GM21576 (cell line): ENCODE measurements at regions not wholly inside any gene's neighbourhood (a gene's known extent, or its start where the extent isn't known, plus 50 kb on each side); places are given as distances from the start of the nearest gene placed in this dataset.
"Not testable (repeated sequence)": the region's sequence is repeated elsewhere in the genome, so short reads cannot be mapped to it uniquely, and the experiment has no call there.

Experiments used
- ATAC-seq: cut with Tn5 transposase; IDR thresholded peaks from one replicate; pipeline ENCODE4 v1.9.1; 2021; ENCODE audit warnings: mild to moderate bottlenecking, moderate library complexity; ENCODE audit not compliant: unreplicated experiment

DNA sequence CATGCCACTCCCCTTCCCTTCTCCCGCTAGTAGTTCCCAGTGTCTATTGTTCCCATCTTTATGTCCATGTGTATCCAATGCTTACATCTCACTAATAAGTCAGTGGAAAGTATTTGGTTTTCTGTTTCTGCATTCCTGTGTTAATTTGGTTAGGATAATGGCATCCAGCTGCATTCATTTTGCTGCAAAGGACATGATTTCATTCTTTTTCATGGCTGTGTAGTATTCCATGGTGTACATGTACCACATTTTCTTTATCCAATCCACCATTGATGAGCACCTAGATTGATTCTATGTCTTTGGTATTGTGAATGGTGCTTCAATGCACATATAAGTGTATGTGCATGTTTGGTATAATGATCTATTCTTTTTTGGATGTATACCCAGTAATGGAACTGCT is 502.5 kb upstream of the MAP2 start:
- ATAC-seq, result not testable (repeated sequence)

DNA sequence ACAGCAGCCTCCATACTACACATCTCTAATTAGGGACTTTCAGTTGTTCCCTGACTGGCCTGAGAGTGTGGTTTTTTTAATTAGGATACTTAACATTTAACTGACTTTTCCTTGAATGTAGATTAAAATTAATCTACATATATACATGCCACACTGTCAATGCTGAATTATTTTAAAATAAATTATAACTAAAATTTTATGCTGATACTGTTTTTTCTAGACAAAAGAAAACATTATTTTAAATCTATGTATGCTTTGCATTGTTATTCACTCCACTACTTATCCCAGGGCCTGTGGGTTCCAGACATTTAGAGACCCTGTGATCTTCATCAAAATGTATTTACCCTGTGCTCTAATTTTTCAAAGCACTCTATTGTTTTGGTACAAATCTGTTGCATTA is 496.0 kb upstream of the MAP2 start:
- no peak for ATAC-seq

DNA sequence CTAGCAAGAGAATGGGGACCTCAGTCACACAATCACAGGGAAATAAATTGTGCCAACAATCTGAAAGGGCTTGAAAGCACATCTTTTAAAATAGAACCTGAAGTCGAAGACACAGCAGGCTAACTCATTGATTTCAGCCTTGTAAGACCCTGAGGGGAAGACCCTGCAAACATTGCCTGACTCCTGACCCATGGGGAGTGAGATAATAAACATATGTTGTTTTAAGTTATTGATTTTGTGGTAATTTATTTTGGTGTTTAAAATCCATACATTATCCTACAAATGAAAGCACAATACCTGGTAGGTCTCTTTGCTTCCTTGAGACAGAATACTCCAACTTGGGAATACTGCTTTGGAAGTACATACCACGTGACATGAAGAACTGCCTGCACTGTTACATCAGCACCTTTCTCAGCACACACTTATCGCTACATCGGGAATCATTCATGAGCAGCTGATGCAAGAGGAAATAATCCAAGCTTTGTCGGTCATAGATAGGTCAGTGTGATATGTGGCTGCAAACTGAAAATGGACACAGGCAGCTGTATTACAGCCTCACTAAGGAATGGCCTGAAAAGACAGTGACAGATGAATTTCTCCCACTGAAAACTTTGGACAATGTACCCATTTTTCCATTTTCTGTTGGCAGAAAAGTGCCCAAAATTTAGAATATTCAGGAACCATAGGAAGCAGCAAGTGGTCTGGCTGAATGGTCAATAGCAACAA is 494.5 kb upstream of the MAP2 start:
- ATAC-seq, result no peak

DNA sequence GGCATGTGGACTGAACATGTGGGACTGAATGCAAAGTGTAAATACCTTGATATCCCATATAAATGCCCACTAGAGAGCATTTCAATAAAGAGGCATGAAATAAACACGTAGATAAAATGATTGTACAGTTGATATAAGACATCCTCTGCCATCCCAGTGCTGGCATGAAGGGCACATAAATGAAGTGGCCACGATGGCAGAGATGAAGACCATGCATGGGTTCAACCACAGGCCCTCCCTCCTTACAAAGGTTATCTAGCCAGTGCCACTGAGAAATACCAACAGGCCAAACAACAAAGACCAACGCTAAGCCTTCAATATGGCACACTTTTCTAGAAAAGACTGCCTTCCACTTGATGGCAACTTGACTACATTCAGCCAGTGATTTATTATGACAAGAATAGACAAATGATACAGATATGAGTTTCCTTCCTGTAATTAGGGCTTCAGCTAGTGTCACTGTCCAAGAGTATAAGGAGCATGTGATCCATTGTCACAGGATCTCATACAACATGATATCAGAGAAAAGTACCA is 493.9 kb upstream of the MAP2 start:
- no peak for ATAC-seq

DNA sequence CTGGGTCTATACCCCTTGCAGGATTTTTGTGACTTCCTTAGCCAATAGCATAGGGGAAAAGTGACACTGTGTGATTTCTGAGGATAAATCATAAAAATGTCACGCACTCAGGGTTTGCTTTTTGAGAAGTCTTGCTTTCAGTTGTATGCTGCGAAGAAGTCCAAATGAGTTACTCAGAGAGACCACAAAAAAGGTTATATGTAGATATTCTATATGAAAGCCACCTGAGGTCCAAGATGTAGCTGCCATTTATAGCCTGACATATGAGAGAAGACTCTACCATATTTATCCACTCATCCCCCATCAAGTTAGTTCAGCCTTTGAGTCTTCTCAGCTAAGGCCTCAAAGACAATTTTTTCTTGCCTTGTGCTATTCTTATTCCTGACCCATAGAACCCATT is 488.3 kb upstream of the MAP2 start:
- ATAC-seq, result no peak

DNA sequence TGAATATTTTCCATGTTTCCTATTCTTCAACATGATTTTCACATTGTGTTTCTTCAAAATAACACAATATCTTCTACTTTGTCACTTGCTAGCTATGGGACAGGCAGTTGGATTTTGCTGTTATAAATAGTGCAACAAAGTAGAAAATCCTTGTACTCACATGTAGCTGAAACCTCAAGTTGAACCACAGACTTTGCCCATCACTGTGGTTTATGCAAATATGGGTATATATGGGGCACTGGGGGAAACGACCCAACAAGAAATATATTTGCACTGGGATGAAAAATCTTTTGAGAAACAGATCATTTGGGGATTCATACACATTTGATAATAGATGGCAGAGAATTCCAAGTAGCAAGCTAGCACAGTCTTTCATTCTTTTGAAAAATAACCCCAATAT is 486.3 kb upstream of the MAP2 start:
- no peak for ATAC-seq

DNA sequence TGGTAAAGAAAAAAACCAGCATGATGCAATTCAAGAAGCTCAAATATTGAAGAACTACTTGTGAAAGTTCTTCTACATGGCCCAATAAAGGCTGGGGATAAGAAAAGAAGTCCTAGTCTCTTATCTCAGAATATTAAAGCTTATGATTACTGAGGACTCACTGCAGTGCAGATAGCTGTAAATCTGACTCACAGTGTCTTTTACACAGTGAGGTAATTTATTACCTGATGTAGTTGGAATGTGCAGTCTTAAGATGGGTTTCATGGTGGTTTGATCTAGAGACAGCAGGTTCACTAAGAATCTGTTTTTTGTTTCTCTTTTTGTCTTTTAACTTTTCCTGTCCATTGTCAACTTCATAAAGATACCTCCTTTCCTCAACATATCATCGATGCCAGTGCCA is 484.0 kb upstream of the MAP2 start:
- no peak for ATAC-seq

DNA sequence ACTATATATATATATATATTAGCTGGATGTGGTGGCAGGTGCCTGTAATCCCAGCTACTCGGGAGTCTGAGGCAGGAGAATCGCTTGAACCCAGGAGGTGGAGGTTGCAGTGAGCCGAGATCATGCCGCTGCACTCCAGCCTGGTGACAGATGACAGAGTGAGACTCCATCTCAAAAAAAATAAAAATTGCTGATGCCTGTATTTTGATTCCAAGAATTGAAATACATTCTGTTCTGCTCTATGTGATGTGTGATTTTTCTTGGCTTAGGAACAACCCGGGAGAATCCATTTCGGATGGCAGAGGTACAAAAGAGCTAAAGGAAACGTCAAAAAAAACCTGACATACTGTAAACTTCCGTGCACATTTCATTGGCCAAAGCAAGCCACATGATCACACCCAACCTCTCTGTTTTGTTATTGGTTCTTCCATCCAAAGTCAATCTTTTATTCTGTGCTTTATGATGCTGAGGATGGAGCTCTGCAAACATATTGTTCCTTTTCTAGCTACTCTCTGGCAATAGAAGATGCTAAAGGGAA is 478.1 kb upstream of the MAP2 start:
- no peak for ATAC-seq

DNA sequence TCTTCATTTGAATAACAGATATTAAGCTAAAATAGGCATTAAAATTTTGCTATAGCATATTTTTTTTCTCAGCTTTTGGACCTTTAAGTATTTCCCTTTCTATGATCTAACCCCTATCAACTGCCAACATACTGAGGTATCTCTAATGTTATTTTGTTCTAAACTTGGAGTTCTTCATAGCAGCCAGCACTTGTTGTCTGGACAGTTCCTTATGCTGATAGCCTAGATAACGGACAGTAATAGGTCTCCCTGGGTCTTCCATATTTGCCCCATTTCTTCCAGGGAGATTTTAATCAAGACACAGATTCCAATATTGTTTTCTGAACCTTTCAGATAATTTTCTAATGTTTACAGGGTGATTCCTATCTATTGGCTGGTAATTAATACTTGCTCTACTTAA is 475.8 kb upstream of the MAP2 start:
- ATAC-seq, result no peak

DNA sequence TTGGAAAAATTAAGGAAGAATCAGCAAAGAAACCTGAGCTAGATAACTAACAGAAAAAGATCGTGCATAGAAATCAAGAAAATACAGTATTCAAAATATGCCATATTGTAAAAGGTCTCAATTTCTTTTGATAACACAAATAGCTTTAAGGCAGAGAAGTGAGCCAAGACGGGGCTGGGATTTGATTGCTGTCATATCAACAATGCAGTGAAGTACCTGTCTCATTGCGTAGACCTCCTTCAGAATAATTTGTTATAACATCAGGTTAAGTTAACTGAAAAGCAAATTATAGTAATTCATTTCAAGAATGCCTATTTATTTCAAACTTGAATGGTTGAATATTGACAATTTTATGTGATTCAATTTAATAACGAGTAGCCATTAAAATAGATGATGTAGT is 453.8 kb upstream of the MAP2 start:
- no peak for ATAC-seq

DNA sequence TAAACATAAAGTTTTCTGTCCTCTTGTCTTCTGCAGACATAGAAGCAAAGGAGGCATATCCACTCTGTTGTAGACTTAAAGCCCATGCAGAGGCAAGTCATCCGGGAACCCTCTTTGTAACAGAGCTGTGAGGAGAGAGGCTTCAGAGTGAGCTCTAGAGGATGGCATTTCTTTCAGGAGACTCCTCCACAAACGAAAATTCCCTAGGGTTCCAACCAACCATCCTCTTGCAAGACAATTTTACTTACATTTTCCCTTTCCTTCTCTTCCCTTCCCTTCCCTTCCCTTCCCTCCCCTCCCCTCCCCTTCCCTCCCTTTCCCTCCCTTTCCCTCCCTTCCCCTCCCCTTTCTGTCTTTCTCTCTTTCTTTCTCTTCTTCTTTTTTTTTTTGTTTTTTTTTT is 446.3 kb upstream of the MAP2 start:
- ATAC-seq, result no peak

DNA sequence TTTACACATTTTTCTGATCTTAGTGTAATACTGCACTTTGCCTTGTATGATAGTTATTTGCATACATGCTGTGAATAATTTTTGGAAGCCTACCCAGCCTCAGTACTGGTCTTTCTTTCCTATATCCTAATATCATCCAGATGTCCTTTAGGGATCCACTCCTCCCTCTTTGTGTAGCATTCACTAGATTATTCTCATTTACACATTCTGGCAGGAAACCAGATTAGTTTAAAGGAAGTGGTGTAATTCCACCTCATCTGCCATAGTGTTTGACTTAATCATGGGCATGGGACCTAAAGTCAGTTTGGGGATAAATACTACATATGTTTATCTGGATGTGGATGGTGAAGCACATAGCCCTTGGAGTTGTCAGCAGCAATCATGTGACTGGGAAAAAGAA is 444.9 kb upstream of the MAP2 start:
- ATAC-seq, result no peak

DNA sequence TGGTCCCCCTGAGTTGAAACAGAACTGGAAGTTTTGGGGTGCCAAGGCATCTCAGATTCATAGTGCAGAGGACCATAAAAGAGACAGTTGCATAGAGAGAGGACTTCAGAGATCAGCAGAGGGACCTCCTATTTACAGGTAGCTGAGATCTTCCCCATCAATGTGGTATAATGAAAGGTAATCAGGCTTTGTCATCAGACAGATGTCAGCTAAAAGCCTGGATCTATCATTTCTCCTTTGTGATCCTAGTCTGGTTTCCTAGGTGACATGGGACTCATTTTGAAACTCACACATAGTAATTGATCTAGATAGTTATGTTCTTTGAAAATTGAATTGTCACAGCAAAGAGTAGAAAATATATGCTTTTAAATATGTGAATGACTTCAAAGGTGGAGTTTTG is 443.5 kb upstream of the MAP2 start:
- ATAC-seq, result no peak

DNA sequence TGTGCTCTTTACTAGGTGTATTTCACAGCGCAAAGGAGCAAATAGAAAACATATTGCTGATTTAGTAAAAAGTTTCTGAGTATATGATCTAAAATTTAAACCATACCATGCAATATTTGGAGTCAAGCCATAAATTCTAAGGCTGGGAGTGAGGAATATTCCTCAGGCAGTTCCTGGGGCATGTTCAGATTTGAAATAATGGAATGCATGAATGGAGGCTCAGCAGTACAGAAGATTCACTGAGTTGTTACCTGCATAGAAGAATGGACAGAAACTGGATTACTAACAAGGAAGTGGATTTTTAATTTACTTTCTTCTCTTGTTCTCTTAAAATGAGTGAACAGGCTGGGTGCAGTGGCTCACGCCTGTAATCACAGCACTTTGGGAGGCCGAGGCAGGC is 441.0 kb upstream of the MAP2 start:
- no peak for ATAC-seq

DNA sequence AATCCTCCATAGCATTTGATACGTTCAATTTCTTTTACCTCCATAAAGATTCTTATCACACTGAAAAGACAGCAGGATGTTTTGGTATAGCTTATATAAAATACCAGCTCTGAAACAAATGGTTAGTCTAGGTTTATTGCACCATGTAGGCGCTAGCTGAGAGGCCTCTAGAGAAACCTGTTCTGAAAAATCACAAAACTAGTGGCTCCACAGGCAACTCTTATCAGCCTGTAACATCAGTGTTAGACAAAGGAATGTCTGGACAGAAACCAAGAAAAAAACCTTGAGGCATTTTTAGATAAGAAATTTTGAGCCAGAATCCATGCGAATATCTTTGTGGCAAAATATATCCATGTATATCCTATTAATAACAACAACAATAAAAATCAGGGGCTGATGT is 440.4 kb upstream of the MAP2 start:
- ATAC-seq, result no peak

DNA sequence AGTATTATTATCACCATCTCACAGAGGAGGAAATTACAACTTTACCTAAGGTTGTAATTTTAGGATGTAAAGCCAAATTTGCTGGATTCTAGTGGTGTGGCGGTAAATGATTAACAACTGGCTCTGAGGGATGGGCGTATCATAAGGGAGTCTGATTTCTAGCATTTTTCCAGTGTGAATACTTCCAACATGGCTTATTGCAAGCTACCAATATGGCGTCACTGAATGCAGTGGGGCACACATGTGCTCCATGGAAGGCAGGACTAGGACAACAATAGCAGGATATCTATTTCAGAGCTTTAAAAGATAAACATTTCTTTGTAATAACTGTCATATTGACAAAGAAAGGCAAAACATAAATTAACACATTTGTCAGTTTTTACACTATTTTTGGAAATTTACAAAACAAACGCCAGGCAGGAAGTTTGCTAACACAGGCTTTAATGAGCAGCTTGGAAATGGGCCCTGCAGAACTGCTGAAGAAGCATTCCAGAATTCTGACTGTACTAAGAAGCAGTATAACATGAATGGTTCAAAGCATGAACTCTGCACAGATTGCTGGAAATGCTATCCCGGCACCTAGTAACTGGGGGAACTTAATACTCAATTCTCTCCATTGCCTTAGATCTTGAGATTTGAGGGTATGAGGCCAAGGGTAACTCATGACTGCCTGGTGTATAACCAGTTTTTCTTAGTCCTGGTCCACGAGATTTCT is 439.3 kb upstream of the MAP2 start:
- no peak for ATAC-seq

DNA sequence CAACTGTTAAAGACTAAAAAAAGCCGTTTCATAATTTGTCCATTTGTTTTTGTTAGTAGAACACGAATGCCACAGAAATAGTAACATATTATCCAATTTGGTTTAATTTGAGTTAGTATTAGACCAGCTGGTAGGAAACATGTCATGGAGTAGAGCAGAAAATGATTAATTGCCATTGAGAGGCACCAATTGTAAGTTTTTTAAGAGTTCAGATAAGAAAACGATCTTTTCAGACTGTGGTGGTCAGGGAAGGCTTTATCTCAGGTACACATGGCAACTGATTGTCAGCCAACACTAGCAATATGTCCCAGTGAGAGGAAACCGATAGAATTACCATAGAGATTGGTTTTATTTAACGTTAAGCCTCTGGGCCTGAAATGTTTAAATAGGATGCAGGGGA is 438.2 kb upstream of the MAP2 start:
- no peak for ATAC-seq

DNA sequence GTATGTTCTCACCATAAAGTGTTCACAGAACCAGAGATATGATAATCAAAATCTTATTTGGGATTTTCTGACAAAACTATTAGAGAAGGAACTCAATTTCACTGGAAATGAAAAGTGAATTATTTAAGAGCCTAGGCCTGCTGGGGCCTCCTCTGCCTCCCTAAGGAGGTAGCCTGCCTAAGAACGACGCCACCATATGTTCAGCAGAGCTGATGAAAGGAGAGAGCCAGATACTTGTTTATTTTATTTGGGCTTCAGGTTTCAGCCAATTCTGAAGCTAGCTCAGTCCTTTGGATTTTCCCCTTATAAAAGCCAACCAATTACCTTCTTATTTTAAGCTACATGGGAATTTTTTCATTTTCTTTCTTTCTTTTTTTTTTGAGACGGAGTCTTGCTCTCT is 433.1 kb upstream of the MAP2 start:
- no peak for ATAC-seq

DNA sequence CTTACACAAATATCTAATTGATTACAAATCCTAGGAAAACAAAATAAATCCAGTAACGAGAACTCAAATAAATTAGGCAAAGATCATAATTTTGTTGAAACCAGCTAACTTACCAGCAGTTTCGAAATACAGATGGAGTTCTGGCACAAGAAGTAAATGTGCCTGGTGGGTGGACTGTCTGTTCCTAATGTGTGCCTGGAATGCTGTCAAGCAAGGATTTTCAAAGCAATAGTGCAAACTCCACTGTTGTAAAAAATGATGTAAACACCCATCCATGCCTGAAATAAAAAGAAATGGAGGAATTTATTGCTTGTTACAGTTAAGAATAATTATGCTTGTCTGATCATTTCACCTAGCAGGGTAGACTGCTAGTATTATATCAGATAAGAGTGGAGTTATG is 423.9 kb upstream of the MAP2 start:
- no peak for ATAC-seq

DNA sequence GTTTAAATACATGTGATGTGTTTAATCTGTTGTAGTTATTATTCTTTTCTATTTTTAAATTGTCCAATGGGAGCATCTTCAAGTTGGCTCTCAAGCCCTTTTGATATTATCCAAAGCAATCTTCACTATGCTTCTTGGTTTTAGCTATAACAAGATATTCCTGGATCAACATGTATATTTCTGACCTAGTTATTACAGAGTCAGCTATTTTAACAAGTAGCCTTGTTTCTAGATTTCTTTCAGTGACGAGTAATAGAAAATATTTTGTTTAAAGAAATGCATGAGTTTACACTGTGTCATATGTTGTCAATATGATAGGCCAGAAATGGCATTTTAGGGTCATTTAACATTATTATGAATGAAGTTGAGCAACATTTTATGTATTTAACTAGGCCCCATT is 421.8 kb upstream of the MAP2 start:
- ATAC-seq, result no peak

DNA sequence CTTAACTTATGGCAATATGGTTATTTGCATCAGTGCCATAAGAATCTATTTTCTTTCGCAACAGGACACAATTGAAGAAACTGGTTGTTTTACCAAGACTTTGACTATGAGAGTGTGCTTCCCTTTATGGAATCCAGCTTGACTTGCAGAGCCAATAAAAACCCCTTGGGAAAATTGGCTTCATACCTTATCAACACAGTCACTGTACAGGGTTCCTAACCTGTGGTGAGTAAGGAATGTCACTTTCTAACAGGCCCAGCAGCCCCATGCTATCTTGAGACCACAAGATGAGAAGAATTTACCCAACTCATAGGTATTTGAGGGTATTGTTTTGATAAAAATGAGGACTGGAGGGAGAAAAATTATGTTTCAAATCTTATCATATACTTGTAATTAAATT is 418.5 kb upstream of the MAP2 start:
- no peak for ATAC-seq

DNA sequence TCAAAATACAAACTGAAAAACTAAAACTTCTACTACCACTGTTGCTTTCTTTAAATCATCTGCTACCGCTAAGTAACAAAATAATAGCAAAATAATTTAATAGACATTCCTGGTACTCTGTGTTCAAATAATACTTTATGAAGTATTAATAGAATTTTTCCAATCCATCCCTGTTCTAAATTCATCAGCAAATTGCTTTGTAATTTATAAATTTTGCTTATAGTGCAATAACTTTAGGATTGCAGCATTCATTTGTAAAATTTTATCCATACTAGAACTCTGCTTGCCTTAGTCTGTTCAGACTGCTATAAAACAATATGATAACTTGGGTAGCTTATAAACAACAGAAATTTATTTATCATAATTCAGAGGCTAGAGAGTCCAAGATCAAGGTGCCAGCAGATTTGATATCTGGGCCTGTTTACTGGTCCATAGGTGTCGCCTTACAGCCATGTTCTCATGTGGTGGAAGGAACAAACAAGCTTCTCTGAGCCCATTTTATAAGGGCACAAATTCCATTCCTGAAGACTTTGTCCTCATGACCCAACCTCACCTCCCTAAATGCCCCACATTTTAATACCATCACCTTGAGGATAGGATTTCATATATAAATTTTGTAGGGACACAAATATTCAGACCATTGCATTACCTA is 415.1 kb upstream of the MAP2 start:
- no peak for ATAC-seq
